ENCODE measurements at regions not wholly inside any gene's neighbourhood (a gene's known extent, or its start where the extent isn't known, plus 50 kb on each side); places are given as distances from the start of the nearest gene placed in this dataset.

- no peak overlapping the region for H3K4me2 ChIP-seq (ENCODE audit: insufficient read depth, insufficient read length, low read length)
- Mint-ChIP-seq H3K4me3 (no peak overlapping the region), H3K27me3 (ENCODE audit: low read depth) (no peaks in the 10 kb centered on the region), H3K4me1 (peaks cover 8 to 10% of the 10 kb centered on the region in 2 experiments), H3K36me3 (ENCODE audit: insufficient read depth in 1 of 3, low read depth in 3 of 3) (no peaks in the 10 kb centered on the region), H3K27ac (no peak overlapping the region), H3K9me3 (no peaks in the 10 kb centered on the region)
- no peaks in the 10 kb centered on the region for H4K20me1 ChIP-seq (ENCODE audit: control insufficient read depth, insufficient read depth, insufficient read length)
- no peak overlapping the region for H2BK20ac ChIP-seq (ENCODE audit: low read depth, low read length, poor library complexity, severe bottlenecking)
- H4K8ac ChIP-seq (replicated peaks; ENCODE audit: insufficient read length, low read depth, low read length) = no peak overlapping the region
- H2BK5ac ChIP-seq (ENCODE audit: insufficient read length, low read length) = no peak overlapping the region
- no peak overlapping the region for H3K18ac ChIP-seq (ENCODE audit: insufficient read length, low read depth, low read length)
- H2BK120ac ChIP-seq (ENCODE audit: low read depth, low read length, poor library complexity, severe bottlenecking) = no peak overlapping the region
- no peaks in the 10 kb centered on the region for H3K4me1 ChIP-seq (ENCODE audit: insufficient read depth, low read length)
- no peak overlapping the region for H2BK15ac ChIP-seq (ENCODE audit: low read depth, low read length)
- H3K4ac ChIP-seq (ENCODE audit: low read depth, low read length) = no peak overlapping the region
- no peak overlapping the region for H3K14ac ChIP-seq (ENCODE audit: insufficient read depth, low read length)
- H4K5ac ChIP-seq (ENCODE audit: insufficient read length, low read depth, low read length) = no peak overlapping the region
- no CpG with 5 or more reads among the region's 4 CpGs for WGBS (ENCODE audit: extremely low coverage, insufficient read length, low lambda C conversion rate)
- H2AFZ ChIP-seq (ENCODE audit: low read length) = no peak overlapping the region
- H2AK5ac ChIP-seq (ENCODE audit: insufficient read length, low read length) = no peak overlapping the region
- H3K27ac ChIP-seq (ENCODE audit: insufficient read length, low read depth, low read length) = no peak overlapping the region
- no peaks in the 10 kb centered on the region for H3K9me3 ChIP-seq (ENCODE audit: control insufficient read depth, low read depth, low read length)
- H3T11ph ChIP-seq (ENCODE audit: low read length) = no peak overlapping the region
- no peak overlapping the region for H3K23ac ChIP-seq (ENCODE audit: insufficient read length, low read depth, low read length)
- H3K79me1 ChIP-seq (ENCODE audit: insufficient read depth, low read depth, low read length, poor library complexity, severe bottlenecking) = no peaks in the 10 kb centered on the region
- no peak for DNase-seq
- no peaks in the 10 kb centered on the region for H3K79me2 ChIP-seq (ENCODE audit: insufficient read depth, low read length)
- H3K9ac ChIP-seq (ENCODE audit: extremely low read depth, insufficient read length, low read length) = no peak overlapping the region
- no peak overlapping the region for H3K56ac ChIP-seq (ENCODE audit: insufficient read length, low read depth, low read length)
- no peaks in the 10 kb centered on the region for H3K27me3 ChIP-seq (ENCODE audit: insufficient read depth, low read length)
- TF ChIP-seq CTCF (conservative IDR thresholded peaks at IDR 0.05) = no peak
- no peak overlapping the region for H4K91ac ChIP-seq (ENCODE audit: insufficient read length, low read depth, low read length)
- no peaks in the 10 kb centered on the region for H3K23me2 ChIP-seq (ENCODE audit: insufficient read length, low read depth, low read length, poor library complexity, severe bottlenecking)
- no peak overlapping the region for H2BK12ac ChIP-seq (ENCODE audit: insufficient read length, low read depth, low read length)
These were observed 116.9 kb downstream of the KCTD12 start for GRCh38 chr13:76769271-76769791.
